Panc1 (cell line): ENCODE measurements at regions not wholly inside any gene's neighbourhood (a gene's known extent, or its start where the extent isn't known, plus 50 kb on each side); places are given as distances from the start of the nearest gene placed in this dataset.

Experiments used
- ATAC-seq: fragments of 200-7000 bp; cut with Tn5 transposase; 2 replicates; pipeline ENCODE4 v1.9.1; 2020; ENCODE audit warnings: mild to moderate bottlenecking, moderate library complexity
- BruUV-seq: library from RNA; stranded (reverse); fragments of 400-500 nt; replicated peaks from 2 replicates; lab custom pipeline; 2021; lab: Mats Ljungman, UMichigan
- CTCF ChIA-PET: fragments of 300-600 bp; sonication (Branson Sonifier 250); formaldehyde crosslinking; loops from one replicate; lab custom pipeline; 2022; ENCODE audit warnings: antibody characterized with exemption; lab: Charles Lee
- POLR2A ChIA-PET: fragments of 300-600 bp; sonication (Branson Sonifier 250); formaldehyde crosslinking; loops from one replicate; lab custom pipeline; 2022; ENCODE audit warnings: antibody characterized with exemption; lab: Charles Lee
- DNase-seq: peaks from one replicate; pipeline ENCODE4 v3.0.0-alpha.2; 2010; ENCODE audit warnings: low read depth, low spot score
- H3K27ac ChIP-seq: 2 replicates; pipeline ENCODE4 v1.5.1; 2011; ENCODE audit warnings: mild to moderate bottlenecking, low read length, inconsistent platforms
- H3K27me3 ChIP-seq: fragments of 200-500 bp; sonication (Bioruptor generic); 2 replicates; pipeline ENCODE4 v1.6.0; 2014; ENCODE audit warnings: low read length, inconsistent platforms; ENCODE audit not compliant: control insufficient read depth, insufficient read depth
- H3K36me3 ChIP-seq: fragments of 200-500 bp; sonication (Bioruptor generic); 2 replicates; pipeline ENCODE4 v1.5.1; 2014; ENCODE audit warnings: inconsistent platforms, mild to moderate bottlenecking, low read length, moderate library complexity; ENCODE audit not compliant: control insufficient read depth, insufficient read depth
- H3K4me1 ChIP-seq: 2 replicates; pipeline ENCODE4 v1.5.1; 2011; ENCODE audit warnings: inconsistent platforms, mild to moderate bottlenecking, low read length, moderate library complexity; ENCODE audit not compliant: control insufficient read depth, insufficient read depth
- H3K4me3 ChIP-seq, 2 experiments: 2 replicates each; pipeline ENCODE4 v1.5.1; 2011 to 2012; ENCODE audit warnings: low read depth in 2 of 2, low read length in 2 of 2, mild to moderate bottlenecking in 2 of 2, inconsistent platforms in 1 of 2, moderate library complexity in 1 of 2
- H3K9me3 ChIP-seq: fragments of 200-500 bp; sonication (Bioruptor generic); 2 replicates; pipeline ENCODE4 v1.5.1; 2014; ENCODE audit warnings: low read depth, mild to moderate bottlenecking, inconsistent platforms, low read length, moderate library complexity; ENCODE audit not compliant: control insufficient read depth, insufficient read depth
- CTCF ChIP-seq: fragments of 450-650 bp; IDR thresholded peaks from 2 replicates; pipeline ENCODE4 v1.5.1; 2017; ENCODE audit warnings: mild to moderate bottlenecking
- POLR2AphosphoS5 ChIP-seq: IDR thresholded peaks from 2 replicates; pipeline ENCODE4 v1.6.1; 2012; ENCODE audit warnings: mild to moderate bottlenecking, low read depth, low read length, moderate library complexity
- REST ChIP-seq, 2 experiments: IDR thresholded peaks; 2 replicates each; pipeline ENCODE4 v1.6.1; 2011 to 2012; ENCODE audit warnings: low read depth in 2 of 2, control low read depth in 1 of 2, low read length in 1 of 2, mild to moderate bottlenecking in 1 of 2, moderate library complexity in 1 of 2; ENCODE audit not compliant: insufficient read depth in 1 of 2
- SIN3A ChIP-seq: IDR thresholded peaks from 2 replicates; pipeline ENCODE4 v1.6.1; 2012; ENCODE audit warnings: low read depth, mild to moderate bottlenecking, low read length, moderate library complexity, borderline replicate concordance; ENCODE audit not compliant: insufficient read depth
- TCF7L2 ChIP-seq: IDR thresholded peaks from 2 replicates; pipeline ENCODE4 v1.6.1; 2011; ENCODE audit warnings: mild to moderate bottlenecking, low read depth, low read length, inconsistent platforms
- in situ Hi-C: cut with HindIII; loops from 2 replicates; pipeline ENCODE4 v1.10.0; 2016; ENCODE audit warnings: low sequenced_read_pairs, low pct_unique_long_range_greater_than_20kb
- intact Hi-C: fragments of 100-400 bp; cut with micrococcal nuclease; formaldehyde crosslinking; loops from one replicate; pipeline ENCODE4 v1.10.0; 2022; ENCODE audit not compliant: unreplicated experiment

- no peaks in the 10 kb centered on the region for H3K4me1 ChIP-seq
- ChIA-PET CTCF (no interaction called here), POLR2A (no interaction called here)
- no TSS peak for BruUV-seq
- in situ Hi-C loops, result no loop called here
- ATAC-seq (no peak), DNase-seq (no peak)
- H3K27ac ChIP-seq, result no peak overlapping the region
- intact Hi-C loops, result no loop called here
- no peaks in the 10 kb centered on the region for H3K36me3 ChIP-seq
- TF ChIP-seq POLR2AphosphoS5 (no peak), CTCF (no peak), SIN3A (no peak), REST (IDR thresholded peaks at IDR 0.05; ENCODE audit: insufficient read depth in 1 of 2, low read depth in 2 of 2, low read length in 1 of 2) (no peak), TCF7L2 (no peak)
- H3K27me3 ChIP-seq, result no peaks in the 10 kb centered on the region
- H3K4me3 ChIP-seq, result no peak overlapping the region
- H3K9me3 ChIP-seq, result no peaks in the 10 kb centered on the region
These were observed 583.2 kb downstream of the GATA3 start for GRCh38 chr10:8637640-8638039.

DNA sequence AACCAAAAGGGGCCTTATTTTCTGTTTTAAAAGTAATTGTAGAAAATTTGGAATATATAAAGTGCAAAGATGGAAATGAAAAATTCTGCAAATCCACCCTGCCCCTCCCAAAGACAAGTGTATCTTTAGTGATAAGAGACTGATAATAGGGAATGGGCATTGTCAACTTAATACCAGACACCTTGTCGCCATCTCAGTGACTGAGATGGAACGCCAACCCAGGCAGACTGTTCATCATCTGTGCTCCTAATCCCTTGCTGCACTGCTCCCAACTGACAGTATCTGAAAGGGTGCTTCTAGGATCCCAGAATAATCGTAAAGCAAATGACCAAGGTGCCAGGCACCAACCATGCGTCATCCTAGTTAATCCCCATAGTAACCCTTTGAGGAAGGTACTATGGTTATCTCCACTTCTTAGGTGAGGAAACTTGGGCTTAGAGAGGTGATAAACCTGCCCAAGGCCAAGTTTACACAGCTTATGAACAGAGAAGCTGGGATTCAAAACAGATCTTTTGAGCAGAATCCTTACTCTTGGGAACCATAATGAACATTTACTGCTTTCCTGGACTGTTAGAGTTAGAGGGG is 583.7 kb downstream of the GATA3 start:
- ChIA-PET POLR2A (no interaction called here), CTCF (no interaction called here)
- ATAC-seq (no peak), DNase-seq (no peak)
- Histone ChIP-seq H3K9me3 (no peaks in the 10 kb centered on the region), H3K27ac (no peak overlapping the region), H3K36me3 (no peaks in the 10 kb centered on the region), H3K27me3 (no peaks in the 10 kb centered on the region), H3K4me1 (no peaks in the 10 kb centered on the region), H3K4me3 (no peak overlapping the region)
- in situ Hi-C loops, result no loop called here
- intact Hi-C loops, result no loop called here
- BruUV-seq, result no TSS peak
- TF ChIP-seq CTCF, result no peak
- no peak for TF ChIP-seq SIN3A
- TF ChIP-seq TCF7L2, result no peak
- no peak for TF ChIP-seq POLR2AphosphoS5
- TF ChIP-seq REST (IDR thresholded peaks at IDR 0.05; ENCODE audit: insufficient read depth in 1 of 2, low read depth in 2 of 2, low read length in 1 of 2), result no peak
